Mesenteric fat pad (tissue), 1 donor: ENCODE measurements at regions not wholly inside any gene's neighbourhood (a gene's known extent, or its start where the extent isn't known, plus 50 kb on each side); places are given as distances from the start of the nearest gene placed in this dataset.
"Not testable (repeated sequence)": the region's sequence is repeated elsewhere in the genome, so short reads cannot be mapped to it uniquely, and the experiment has no call there.

Experiments
- DNase-seq: peaks from one replicate; pipeline ENCODE4 v3.0.0-alpha.2; 2020; ENCODE audit warnings: low spot score
- donor health status: DM: yes; HTN: yes; CAD: no.

DNA sequence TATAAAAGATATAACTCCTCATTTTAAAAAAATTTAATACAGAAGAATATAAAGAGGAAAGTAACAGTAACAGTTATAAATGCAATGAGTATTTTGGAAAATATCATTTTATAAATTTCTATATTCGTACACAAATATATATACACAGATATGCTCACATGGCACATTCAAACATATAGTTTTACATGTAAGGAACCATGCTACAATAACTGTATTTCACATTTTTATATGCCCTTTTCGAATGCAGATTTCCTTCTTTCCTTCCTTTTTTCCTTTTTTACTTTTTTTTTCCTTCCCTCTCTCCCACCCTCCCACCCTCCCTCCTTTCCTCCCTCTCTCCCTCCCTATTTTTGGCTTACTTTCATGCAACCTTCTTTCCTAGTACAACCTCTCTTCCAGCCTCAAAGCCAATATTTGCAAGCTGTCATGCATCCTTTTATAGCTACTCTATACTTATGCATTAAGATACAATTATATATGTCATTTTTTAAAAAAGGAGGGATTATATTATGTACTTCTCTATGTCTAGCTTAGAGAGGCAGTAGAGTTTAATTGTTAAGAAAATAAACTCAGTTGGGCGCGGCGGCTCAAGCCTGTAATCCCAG, 830.5 kb downstream of the IGSF11 start:
- DNase-seq = no peak

DNA sequence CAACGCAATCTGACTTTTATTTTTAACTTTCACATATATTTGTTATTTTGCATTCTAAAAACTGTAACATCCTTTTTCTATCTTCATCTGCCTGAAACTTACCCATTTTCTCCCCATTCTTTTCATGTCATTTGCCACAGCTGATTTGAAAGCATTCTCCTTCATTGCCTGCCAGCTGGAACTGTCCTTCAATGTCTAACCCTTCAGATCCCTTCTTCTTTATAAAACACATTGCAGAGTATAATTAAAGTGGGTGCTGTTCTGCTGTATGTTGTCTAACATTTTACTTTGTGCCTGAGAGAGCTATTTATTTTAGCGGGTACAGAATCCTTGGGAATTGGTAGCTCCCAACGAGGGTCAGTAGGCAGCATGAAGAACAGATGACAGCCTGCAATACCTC, 827.4 kb downstream of the IGSF11 start:
- DNase-seq = no peak

DNA sequence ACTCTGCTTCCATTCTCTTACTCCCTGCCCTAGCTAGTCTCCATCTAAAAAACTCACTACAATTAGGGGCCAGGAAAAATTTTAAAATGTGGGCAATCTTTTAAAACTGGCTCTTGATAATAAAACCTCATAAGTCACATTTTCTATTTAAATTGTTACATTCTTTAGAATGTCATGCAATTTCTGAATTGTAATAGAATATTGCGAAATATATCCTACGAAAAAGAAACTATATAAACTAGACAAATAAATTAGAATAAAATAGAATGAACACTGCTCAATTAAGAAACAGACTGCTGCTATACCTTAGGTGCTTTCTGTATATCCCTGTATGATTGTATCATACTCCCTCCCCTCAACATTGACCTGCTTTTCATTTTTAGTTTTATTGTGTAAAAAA, 826.0 kb downstream of the IGSF11 start:
- DNase-seq = no peak

GRCh38 chr3:118213892-118214291, 820.8 kb downstream of the IGSF11 start:
- no peak for DNase-seq

GRCh38 chr3:118226206-118226605, 808.4 kb downstream of the IGSF11 start:
- DNase-seq = no peak

DNA sequence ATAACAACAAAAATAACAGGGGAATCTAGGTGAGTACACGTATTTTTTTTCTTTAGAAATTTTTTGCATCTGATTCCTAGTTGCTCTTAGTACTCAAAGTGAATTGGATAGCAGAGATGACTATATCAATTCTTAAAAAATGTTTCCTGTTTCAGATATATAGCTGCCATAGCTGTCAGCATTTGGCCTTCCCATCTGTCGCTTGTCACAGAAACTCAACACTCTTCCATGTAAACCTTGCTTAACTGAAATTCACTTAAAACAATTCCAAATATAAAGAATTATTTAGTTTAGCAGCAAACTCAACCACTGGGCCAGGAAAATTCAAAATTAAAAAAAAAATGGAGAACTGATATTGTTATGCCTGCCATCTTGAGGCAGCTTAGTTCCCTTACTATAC, 807.5 kb downstream of the IGSF11 start:
- DNase-seq = no peak

- DNase-seq = no peak
Observed at GRCh38 chr3:118228151-118228550, 806.5 kb downstream of the IGSF11 start.

GRCh38 chr3:118229196-118229595, 805.5 kb downstream of the IGSF11 start:
- DNase-seq = no peak

DNA sequence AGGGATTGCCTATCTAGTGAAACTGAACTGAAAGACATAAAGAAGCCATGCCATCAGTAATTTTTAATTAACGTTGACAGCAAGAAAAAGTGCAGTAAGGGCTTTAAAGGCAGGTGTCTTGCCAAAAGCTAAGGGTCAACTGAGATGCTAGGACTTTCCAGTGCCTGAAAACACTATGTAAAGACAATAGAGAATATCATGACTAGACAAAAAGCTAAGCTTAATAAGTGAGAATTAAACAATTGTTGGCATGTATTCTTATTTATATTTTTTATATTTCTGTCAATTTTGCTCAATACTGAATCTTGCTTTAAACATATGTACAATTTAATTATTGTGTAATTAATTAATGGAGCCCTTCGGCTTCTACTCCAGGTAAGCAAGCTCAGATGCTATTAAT, 803.1 kb downstream of the IGSF11 start:
- no peak for DNase-seq

GRCh38 chr3:118239253-118239652, 795.4 kb downstream of the IGSF11 start:
- no peak for DNase-seq

DNA sequence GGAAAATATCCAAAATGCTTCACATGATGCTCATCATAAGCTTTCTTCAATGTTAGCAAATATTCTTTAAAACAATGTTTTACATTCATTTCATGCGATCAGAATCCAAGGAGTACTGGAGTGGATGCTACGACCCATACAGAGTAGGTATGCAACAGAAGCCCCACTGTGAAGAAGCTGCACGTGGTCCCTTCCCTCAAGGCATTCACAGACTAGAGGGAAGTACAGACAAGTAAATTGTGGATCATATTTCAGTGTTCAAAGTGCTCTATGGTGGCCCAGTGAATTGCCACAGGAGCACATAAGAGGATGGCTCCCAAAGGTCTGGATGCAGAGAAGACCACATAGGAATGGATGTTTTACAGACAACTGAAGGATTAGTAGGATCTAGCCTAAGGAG, 789.9 kb downstream of the IGSF11 start:
- DNase-seq = no peak

GRCh38 chr3:118245312-118245711, 789.3 kb downstream of the IGSF11 start:
- DNase-seq = no peak

DNA sequence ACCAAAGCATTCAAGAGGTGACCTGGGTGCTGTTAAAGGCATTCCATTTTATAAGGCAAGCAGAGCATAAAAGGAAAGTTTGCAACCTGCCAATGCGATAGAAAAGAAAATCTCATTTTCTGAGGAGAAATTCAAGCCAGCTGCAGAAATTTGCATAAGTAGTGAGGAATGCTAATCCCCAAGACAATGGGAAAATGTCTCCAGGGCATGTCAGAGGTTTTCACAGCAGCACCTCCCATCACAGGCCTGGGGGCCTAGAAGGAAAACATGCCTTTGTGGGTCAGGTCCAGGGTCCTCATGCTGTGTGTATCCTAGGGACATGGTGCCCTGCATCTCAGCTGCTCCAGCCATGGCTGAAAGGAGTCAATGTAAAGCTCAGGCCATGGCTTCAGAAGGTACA, 775.8 kb downstream of the IGSF11 start:
- not testable (repeated sequence) for DNase-seq

DNA sequence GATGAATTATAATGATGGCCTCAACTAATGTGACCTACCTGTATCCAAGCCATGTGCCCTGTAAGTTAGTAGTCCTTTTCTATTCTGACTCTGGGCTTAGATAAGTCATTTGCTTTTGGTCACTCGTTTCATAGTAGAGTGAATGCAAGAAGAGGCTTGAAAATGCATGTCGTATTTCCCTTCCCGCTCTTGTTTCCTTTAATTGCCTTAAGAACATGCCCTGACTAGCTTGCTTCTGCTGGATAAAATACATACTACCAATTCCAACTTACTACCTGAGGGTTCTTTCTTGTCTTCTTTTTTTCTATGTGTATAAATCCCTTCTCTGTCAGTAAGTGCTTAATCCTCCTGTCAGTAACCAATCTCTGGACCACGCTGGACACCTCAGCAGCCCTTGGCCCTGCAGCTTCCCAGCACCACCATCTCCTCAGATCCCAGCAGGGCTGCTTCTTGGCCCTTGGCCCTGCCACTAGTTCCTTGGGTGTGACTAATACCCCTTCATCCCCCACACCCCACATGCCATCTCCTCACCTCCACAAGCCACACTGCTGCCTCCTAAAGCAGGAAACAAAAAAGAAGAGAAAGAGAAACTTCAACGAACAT, 771.7 kb downstream of the IGSF11 start:
- no peak for DNase-seq

DNA sequence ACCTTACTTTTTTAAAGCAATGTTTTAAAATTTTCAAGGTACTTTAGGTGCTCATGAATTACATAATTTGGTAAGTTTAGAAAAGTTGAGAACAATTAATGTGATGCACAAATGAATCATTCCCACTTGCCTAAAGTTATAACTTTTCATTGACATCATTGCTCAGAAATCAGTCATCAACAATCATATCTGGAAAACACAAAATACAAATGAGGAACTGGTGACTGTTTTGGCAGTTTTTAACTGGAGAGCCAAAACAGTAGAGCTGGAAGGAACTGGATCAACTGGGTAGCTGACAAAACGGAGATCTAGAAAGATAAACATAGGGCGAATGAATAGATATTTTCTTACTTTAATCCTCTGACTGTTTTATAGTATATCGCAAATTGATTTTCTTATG, 767.1 kb downstream of the IGSF11 start:
- no peak for DNase-seq

DNA sequence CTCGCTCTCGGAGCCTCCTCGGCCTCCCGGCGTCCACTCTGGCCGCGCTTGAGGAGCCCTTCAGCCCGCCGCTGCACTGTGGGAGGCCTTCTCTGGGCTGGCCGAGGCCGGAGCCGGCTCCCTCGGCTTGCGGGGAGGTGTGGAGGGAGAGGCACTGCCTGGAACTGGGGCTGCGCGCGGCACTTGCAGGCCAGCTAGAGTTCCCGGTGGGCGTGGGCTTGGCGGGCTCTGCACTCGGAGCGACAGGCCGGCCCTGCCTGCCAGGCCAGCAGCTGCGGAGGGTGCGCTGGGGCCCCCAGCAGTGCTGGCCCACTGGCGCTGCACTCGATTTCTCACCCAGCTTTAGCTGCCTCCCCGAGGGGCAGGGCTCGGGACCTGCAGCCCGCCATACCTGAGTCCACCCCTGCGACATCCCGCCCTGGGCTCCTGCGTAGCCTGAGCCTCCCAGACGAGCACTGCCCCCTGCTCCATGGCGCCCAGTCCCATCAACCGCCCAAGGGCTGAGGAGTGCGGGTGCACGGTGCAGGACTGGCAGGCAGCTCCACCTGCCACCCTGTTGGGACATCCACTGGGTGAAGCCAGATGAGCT, 765.0 kb downstream of the IGSF11 start:
- DNase-seq = no peak

DNA sequence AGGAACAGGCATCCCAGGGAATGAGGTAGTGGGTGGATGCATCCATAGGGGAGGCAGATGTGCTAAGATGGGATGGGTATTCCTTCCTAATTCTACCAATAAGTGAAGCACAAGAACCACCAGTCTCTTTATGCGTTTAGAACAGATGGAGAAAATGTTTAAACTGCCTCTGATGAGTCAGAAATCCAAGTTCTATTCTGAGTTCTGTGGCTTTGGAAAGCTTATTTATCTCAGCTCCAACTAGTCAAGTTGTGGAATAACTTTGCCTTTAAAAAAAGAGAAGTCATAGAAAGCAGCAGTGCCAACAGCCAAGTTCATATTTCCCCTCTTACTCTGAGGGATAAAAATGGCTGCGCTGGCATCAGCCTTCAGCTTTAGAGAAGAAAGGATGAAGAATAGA, 761.7 kb downstream of the IGSF11 start:
- DNase-seq = no peak

DNA sequence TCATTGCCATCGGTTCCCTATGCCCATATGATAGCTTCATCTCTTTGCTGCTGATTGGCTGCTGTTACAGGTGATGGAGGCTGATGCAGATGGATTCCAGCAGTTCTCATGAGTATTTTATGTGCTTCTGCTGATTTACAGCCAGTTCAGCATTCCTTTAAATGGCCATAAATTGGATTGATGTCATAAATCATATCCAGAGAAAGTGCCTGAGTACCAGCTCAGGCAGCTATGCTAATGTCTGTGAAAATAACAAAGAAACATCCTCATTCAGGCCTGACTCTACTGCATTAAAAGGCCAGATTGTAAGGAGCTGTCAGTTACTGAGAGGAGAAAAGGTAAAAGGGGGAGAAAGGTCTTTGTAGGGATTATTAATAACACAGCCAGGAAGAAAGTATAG, 756.8 kb downstream of the IGSF11 start:
- no peak for DNase-seq

GRCh38 chr3:118292841-118293240, 741.8 kb downstream of the IGSF11 start:
- DNase-seq = no peak

- DNase-seq = no peak
Observed at GRCh38 chr3:118298133-118298532, 736.5 kb downstream of the IGSF11 start.

DNA sequence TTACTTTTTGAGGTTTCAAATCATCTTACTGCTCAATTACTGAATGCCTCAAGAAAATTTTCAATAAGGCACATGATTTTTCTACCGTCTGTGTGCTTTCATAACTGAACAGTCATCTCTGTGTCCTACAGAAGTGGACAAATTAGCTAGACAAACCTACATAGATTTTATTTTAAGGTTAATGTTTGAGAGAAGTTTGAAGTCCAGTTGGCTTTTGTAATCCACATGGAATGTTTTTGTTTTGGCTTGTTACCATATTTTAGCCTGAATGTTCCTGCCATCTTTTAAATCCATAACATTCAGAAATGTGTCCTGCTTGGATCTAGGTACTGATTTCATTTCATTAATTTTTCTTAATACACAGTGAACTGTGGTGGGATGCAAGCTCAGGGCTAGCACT, 730.1 kb downstream of the IGSF11 start:
- DNase-seq = no peak

GRCh38 chr3:118332699-118333098, 701.9 kb downstream of the IGSF11 start:
- DNase-seq = no peak

DNA sequence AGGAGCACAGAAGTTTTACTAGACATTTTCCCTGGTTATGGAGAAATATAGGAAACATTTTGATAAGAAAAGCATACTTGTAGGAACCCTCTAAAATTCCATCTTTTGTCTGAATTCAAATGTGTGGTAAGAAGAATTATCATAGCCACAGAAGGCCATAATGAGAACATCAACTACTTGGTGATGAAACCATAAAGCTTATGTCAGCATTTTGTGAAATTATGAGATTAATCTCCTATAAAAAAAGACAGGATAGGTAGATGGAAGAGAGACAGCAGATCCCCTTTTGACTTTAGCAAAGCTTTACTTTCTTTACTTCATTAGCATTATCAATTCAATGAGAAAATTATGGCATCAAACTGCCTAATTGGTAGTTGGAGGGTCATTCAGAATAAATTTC, 697.0 kb downstream of the IGSF11 start:
- DNase-seq = no peak
